ENCODE measurements at regions not wholly inside any gene's neighbourhood (a gene's known extent, or its start where the extent isn't known, plus 50 kb on each side); places are given as distances from the start of the nearest gene placed in this dataset.

GRCh38 chr5:30891660-30892059, 301.8 kb upstream of the CDH6 start:
- TF ChIP-seq CTCF (IDR thresholded peaks at IDR 0.05) = no peak

- no peak for TF ChIP-seq CTCF (IDR thresholded peaks at IDR 0.05)
Measured at GRCh38 chr5:30890377-30890776, 303.1 kb upstream of the CDH6 start.

GRCh38 chr5:30880514-30880913, 313.0 kb upstream of the CDH6 start:
- TF ChIP-seq CTCF (IDR thresholded peaks at IDR 0.05) = no peak

GRCh38 chr5:30879887-30880286, 313.6 kb upstream of the CDH6 start:
- TF ChIP-seq CTCF (IDR thresholded peaks at IDR 0.05) = no peak

- TF ChIP-seq CTCF (IDR thresholded peaks at IDR 0.05) = no peak
Measured at GRCh38 chr5:30878746-30879145, 314.7 kb upstream of the CDH6 start.

- no peak for TF ChIP-seq CTCF (IDR thresholded peaks at IDR 0.05)
Measured at GRCh38 chr5:30878296-30878695, 315.2 kb upstream of the CDH6 start.

GRCh38 chr5:30874241-30875034, 319.0 kb upstream of the CDH6 start:
- no peak for TF ChIP-seq CTCF (IDR thresholded peaks at IDR 0.05)

- TF ChIP-seq CTCF (IDR thresholded peaks at IDR 0.05) = no peak
Measured at GRCh38 chr5:30871196-30871595, 322.3 kb upstream of the CDH6 start.
